NCI-H82 (cell line): ENCODE measurements at regions not wholly inside any gene's neighbourhood (a gene's known extent, or its start where the extent isn't known, plus 50 kb on each side); places are given as distances from the start of the nearest gene placed in this dataset.

Source experiments
- DNase-seq: peaks from one replicate; lab custom pipeline; 2025; lab: John Stamatoyannopoulos, UW

GRCh38 chr7:68309271-68309670 lies 1289.0 kb upstream of the AUTS2 start:
- DNase-seq: no peak

- DNase-seq: peak; percentile 48
Measured at GRCh38 chr7:68309806-68310205, 1288.5 kb upstream of the AUTS2 start.

DNA sequence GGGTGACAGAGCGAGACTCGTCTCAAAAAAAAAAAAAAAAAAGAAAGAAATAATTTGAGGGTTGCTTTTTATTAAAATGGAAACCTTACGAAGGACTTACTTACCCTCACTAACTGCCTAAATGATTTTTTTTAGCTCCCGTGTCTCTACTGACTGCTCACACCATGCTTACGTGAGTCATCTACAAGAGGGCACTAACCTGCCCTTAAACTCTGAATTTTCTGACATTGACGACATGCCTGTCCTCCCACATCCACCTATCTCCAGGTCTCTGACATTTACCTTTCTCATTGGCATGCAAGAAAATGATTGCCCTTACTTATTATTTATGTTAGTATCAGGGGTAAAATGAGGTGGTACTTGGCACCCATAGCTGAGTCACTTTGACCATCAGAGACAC lies 1286.3 kb upstream of the AUTS2 start:
- no peak for DNase-seq

DNA sequence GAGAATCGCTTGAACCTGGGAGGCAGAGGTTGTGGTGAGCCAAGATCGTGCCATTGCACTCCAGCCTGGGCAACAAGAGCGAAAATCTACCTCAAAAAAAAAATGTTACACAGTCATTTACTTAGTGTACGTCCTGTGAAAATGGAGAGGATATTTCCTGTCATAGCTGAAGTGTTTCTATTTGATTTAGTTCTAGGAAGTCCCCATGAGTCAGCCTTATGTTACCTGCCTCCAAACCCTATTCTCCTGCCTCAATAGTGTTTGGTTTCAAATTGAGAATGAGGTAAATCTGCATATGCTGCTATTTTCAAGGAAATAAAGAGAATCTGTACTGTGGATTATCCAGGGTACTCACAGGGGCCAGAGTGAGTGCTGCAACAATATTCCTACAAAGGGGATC lies 1284.5 kb upstream of the AUTS2 start:
- DNase-seq: no peak

DNA sequence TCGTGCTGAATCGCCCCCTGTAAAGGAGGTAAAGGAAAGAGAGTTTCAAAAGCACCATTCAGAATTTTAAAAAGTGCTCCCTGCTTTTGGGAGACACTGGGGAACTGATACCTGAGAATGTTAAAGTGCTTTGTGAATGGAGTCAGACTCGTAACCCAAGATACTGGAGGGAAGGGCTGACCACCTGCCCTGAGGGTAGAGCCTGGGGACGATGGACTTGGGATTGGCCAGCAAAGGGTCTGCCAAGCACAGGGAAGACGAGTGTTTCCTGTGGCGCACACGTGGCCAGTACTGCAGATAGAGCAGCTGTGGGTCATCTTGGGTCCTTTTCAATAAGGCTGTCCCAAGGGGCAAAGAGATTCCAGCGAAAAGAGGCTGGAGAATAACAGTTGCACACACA lies 1284.1 kb upstream of the AUTS2 start:
- DNase-seq: no peak

DNA sequence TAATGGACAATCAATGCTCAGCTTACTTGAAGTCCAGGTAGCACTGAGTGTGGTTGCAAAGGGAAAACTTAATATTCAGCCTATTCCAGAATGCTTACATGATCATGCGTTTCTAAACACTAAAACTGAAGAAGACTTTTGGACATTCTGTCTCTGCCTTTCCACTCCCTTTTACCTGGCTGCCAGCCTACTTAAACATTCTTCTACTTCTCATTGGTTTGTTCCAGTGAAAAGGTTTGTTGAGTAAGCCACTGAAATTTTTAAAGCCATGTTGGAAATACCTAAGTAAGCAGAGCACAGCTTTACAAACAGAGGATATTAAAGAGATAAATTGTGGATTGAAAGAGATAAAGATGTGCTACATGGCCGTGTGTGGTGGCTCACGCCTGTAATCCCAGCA lies 1280.8 kb upstream of the AUTS2 start:
- DNase-seq: no peak

GRCh38 chr7:68319061-68319460 lies 1279.2 kb upstream of the AUTS2 start:
- DNase-seq: peak; percentile 75

GRCh38 chr7:68321076-68321639 lies 1277.1 kb upstream of the AUTS2 start:
- peak; percentile 96 for DNase-seq

DNA sequence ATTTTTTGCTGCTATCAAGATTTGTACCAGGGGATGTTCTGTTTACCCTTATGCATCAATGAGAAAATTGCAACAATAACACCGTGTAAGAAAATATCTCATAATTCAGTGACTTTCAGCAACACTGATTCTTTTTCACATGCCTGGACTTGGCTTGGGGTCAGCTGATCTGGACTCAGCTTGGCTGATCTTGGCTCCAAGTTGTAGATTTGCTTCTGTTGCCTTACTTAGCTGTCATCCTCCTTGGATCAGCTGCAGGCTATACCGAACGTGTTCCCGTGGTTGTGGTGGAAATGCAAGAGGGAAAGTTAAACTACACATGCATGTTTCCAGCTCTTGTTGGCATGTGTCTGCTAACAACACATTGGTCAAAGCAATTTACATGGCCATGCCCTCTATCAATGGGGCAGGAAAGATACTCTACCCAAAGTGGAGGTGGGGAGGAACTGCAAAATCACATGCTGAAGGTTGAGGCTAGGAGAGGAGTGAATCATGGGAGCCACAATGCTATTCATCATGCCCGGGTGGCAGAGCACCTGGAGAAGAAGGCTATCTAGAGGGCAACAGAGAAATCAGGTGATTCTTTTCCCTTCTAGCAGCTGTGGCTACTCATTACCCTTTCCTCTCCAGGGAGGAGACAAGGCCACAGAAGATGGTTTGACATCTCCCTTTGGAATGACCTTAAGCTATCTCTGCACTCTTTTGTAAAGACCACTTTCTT lies 1276.3 kb upstream of the AUTS2 start:
- no peak for DNase-seq

DNA sequence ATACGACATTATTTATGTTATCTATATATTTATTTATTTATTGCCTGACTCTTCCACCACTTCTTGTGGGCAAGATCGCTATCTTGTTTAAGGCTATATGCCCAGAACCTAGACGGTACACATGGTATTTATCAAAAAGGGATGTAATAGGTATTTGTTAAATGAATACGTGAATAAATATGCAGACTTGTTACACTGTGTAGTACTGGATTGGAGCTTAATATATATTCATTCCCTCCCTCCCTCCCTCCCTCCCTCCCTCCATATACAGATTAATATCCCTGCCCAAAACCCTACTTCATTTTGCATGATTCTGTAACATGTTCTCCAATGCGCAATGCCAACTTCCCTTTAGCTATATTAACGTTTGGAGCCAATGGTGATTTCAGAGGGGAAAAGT lies 1273.7 kb upstream of the AUTS2 start:
- no peak for DNase-seq

GRCh38 chr7:68334216-68334615 lies 1264.1 kb upstream of the AUTS2 start:
- DNase-seq: no peak

- DNase-seq: no peak
Measured at GRCh38 chr7:68334636-68335272, 1263.5 kb upstream of the AUTS2 start.

DNA sequence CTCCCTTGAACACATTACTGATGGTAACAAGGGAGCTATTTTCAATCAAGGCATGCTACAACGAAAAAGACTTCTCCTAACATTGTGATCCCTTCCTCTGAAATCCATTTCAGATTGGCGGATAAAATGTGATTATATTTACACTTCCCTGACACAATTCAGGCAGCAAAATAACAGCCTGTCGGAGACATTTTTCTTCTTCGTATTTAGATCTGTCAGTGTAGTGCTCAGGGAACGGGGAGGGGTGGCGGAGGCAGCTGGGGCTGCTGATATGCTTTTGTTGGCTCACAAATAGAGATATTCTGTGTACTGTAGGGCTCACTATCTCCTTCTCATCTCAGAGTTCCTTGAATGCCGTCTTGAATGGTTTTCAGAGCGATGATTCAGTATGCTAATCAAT lies 1261.7 kb upstream of the AUTS2 start:
- DNase-seq: no peak

DNA sequence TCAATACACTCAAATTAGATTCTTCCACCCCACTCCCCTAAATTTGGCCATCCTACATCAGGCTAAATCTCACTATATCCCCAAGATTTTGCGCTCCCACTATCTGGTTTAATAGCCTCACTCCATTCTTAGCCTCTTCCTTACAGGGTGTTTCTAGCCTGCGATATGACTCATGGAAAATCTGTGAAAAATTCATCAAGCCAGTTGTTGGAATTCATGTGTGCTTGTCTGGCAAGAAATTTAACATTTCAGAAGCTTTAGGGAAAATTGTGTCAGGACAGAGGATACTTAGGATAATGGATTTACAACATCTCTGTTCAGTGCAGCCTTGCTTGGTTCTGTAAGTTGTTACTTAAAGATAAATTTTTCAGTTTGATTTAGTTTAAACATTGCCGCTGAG lies 1249.9 kb upstream of the AUTS2 start:
- no peak for DNase-seq

- DNase-seq: no peak
Measured at GRCh38 chr7:68362745-68363518, 1235.3 kb upstream of the AUTS2 start.

DNA sequence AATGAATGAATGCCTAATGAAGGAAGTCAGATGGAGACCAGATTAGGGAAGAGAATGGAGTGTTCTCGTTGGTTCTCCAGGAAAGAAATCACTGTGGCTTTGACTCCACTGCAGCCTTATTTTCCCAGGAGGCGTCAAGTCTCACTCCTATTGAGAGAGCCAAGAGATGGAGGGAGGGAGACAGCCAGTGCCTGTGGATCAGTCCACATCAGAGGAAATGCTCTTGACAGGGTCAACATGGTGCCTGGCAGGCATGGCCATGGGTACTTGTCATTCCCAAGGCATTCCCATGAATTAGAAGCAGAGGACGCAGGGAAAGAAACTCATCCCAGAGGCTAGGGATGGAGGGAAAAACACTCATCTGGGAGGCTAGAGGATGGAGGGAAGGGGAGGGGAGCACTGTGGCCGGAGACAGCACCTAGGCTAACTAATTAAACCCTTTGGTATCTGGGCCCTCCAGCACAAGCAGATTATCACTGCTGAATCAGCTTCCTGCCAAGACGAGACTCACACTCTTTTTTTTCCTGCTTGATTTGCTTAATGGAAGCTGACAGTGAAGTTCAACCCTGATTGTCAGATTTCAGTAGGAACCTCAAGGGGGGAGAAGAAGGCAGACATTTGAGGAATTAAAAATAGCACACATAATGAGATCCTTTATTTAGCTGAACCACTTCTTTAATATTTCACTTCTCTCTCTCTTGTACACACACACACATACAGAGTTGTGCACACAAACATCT lies 1233.2 kb upstream of the AUTS2 start:
- no peak for DNase-seq

DNA sequence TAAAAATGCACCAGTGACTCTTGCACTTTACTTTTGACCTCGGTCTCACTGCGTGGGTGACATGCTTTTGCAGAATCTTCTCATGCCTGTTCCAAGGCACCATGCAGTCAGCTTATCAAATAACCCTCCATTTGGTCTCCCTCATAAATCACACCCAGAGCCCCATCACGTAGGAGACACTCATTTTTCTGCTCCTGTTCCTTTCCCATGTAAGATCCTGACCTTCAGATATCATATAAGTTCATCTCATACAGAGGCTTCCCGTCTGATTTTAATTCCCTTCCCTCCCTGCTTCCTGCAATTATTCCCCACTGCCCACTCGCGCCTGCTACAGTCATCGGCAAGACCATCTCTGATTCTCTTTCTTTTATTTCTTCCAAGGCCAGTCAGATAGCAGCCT lies 1226.3 kb upstream of the AUTS2 start:
- DNase-seq: no peak

GRCh38 chr7:68376131-68376661 lies 1222.1 kb upstream of the AUTS2 start:
- no peak for DNase-seq

DNA sequence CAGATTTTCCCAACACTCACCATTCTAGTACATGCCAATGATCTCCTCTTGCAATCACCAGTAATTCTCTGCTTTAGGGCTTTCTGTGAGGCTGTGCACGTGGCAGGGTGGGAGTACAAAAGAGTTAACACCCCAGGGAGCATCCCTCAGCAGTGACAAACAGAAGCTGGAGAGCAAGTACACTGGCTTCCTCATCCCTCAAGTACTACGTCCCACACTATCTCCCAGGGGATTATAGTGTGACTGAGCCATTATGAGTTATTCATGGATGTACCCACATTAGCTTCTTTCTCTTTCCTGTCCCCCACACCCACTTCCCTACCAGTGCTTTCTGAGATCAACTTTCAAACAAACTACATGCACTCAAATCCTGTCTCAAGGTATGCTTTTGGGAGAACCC lies 1216.5 kb upstream of the AUTS2 start:
- DNase-seq: no peak

GRCh38 chr7:68384581-68384980 lies 1213.7 kb upstream of the AUTS2 start:
- no peak for DNase-seq

GRCh38 chr7:68393051-68393450 lies 1205.2 kb upstream of the AUTS2 start:
- DNase-seq: no peak

DNA sequence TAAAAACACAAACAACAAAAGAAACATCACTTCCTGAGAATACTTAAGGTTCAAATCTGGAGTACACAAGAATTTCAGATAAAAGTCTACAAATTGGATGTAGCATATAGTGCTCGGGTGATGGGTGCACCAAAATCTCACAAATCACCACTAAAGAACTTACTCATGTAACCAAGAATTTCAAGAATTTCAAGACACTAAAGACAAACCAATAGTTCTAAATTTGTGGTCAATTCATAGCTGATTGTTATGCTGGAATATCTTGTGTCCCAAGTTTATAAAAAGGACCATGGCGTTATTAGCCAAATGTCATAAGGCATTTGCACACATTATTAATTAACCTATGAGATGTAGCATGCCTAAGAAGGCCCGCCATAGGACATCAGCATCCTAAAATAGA lies 1204.1 kb upstream of the AUTS2 start:
- DNase-seq: no peak
